ENCODE measurements at regions not wholly inside any gene's neighbourhood (a gene's known extent, or its start where the extent isn't known, plus 50 kb on each side); places are given as distances from the start of the nearest gene placed in this dataset.

DNA sequence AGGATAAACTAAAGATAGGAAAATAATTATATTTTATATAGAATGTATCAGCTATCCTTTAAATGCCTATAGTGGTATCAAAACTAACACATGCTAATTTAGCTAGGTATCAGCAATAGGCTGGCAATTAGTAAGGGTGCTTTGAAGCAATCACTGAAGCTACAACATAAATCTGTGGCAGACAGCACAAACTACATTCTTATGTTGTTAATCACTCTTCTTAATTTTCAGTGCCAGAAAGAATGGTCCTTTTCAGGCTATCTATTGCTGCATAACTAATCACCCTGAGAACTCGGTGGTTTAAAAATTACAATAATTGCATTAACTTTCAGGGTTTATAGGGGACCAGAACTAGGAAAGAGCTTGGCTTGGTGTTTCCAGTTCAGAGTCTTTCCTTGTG is 963.1 kb downstream of the EFNB2 start:
- no peak for DNase-seq

GRCh38 chr13:105569816-105570215 is 965.6 kb downstream of the EFNB2 start:
- DNase-seq, result no peak

GRCh38 chr13:105567951-105568525 is 967.4 kb downstream of the EFNB2 start:
- no peak for DNase-seq

DNA sequence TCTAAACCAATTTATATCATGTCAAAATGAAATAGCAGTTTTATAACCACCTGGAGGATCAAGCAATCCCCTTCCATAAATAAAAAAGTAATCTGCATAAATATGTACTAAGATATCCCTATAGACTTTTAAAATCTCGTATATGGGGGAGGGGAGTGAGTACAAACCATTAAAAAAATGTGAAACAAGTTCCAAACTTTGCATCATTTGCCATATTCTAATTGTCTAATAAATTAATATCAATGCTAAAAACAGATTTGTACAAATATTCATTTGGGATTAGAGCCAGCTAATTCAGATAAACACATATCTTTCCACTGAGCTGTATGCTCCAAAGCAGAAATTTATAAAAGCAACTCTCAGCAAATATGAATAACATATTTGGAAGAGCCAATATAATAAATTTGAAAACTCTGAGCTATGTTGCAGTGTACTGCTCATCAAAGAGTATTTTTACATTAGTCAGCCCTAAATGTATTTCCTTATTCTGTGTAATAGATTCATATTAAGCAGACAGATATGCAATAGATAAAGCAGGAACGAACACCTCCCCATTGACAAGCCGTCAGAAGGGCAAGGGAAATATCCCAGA is 970.2 kb downstream of the EFNB2 start:
- DNase-seq, result no peak

DNA sequence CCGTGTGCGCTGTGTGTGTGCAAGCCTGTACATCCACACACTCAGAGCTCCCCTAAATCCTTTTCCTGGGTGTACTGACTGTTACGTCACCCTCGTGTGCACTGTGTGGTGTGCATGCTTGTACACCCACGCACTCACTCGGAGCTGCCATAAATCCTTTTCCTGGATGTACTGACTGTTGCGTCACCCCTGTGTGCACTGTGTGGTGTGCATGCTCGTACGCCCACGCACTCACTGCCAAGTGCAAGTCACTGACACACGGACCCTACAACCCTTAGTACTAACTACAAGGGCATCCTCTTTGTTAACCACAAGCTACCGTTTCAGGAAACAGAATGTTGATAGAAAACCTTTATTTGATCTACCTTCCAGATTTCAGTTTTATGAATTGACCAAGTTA is 983.4 kb downstream of the EFNB2 start:
- no peak for DNase-seq

DNA sequence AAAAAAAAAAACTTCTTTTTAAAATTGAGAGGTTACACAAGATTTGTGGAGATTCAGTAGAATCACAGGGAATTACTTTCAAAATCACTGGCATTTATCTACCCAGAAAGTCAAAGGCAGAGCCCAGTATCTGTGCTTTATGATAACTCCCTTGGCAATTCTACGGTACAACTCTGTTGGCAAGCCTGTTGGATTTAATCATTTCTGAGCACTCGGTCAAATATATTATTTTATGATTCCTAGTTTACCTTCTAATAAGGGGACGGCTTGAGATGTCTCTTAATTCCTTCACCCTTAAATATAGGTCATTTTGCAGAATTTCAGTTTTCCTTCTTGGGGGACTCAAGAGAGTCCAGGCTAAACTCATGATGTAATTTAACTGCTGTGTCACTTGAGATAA is 987.6 kb downstream of the EFNB2 start:
- DNase-seq, result no peak

- DNase-seq, result no peak
These were observed 989.7 kb downstream of the EFNB2 start for GRCh38 chr13:105545811-105546210.

GRCh38 chr13:105543742-105544141 is 991.7 kb downstream of the EFNB2 start:
- no peak for DNase-seq

DNA sequence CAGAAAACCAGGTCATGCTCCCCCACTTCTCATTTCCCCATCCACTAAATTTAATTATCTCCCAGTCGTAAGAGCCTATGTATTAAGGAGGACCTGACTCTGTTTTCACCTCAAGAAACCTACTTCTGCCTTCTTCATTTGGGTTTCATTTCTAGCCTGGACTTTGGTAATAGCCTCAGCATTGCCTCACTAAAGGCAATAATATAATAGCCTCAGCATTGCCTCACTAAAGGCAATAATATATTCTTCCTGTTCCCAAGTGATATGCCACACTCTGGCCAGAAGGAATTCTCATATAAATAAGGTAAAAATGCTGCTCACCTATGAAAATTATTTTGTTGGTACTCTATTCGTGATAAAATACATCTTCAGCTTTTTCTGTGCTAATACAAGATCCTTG is 993.9 kb downstream of the EFNB2 start:
- no peak for DNase-seq

DNA sequence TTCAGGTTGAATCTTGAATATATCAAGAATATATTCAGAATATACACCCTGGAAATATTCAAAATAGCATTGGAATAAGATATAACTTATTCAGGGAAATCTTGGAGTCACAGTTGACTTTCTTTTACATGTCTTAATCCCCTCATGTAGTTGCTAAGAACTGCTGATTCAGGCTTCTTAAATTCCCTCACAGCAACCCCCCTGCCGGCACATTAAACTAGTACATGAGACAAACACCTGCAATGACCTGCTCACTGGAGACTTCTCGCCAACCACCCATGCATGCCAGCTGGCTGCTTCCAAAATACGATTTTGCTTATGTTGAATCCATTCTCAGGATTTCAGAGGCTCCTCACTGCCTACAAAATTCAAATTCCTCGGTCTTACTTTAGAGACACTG is 997.1 kb downstream of the EFNB2 start:
- no peak for DNase-seq

GRCh38 chr13:105537113-105537512 is 998.3 kb downstream of the EFNB2 start:
- no peak for DNase-seq

GRCh38 chr13:105530468-105530867 is 1005.0 kb downstream of the EFNB2 start:
- no peak for DNase-seq

- no peak for DNase-seq
These were observed 1008.3 kb downstream of the EFNB2 start for GRCh38 chr13:105527127-105527526.

GRCh38 chr13:105519771-105520170 is 1015.7 kb downstream of the EFNB2 start:
- no peak for DNase-seq

DNA sequence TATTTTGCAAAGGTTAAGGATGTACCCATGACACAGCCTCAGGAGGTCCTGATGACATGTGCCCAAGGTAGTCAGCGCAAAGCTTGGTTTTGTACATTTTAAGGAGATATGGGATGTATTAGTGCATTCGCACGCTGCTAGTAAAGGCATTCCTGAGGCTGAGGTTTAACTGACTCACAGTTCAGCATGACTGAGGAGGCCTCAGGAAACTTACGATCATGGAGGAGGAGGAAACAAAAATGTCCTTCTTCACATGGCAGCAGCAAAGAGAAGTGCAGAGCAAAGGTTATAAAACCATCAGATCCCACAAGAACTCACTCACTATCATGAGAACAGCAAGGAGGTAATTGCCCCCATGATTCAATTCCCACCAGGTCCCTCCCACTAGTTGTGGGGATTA is 1017.4 kb downstream of the EFNB2 start:
- DNase-seq, result no peak

DNA sequence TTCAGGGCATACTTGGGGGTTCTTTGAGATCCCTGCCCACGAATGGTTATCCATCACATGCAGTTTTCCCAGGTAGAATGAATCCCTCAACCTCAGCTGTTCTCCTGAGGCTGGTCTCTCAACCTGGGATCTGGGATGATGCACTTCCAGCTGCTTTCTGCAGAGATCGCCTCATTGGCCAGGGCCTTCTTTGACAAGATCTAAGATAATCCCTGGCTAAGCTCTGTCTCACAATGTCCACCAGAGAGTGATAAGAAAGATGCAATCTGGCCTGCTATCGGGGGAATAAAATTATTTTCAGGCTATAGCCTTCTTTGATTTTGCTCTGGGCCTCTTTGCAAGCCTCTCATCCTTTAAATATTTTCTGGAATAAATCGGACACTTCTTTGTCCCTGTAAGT is 1021.1 kb downstream of the EFNB2 start:
- DNase-seq, result no peak

GRCh38 chr13:105513448-105513847 is 1022.0 kb downstream of the EFNB2 start:
- DNase-seq, result no peak

DNA sequence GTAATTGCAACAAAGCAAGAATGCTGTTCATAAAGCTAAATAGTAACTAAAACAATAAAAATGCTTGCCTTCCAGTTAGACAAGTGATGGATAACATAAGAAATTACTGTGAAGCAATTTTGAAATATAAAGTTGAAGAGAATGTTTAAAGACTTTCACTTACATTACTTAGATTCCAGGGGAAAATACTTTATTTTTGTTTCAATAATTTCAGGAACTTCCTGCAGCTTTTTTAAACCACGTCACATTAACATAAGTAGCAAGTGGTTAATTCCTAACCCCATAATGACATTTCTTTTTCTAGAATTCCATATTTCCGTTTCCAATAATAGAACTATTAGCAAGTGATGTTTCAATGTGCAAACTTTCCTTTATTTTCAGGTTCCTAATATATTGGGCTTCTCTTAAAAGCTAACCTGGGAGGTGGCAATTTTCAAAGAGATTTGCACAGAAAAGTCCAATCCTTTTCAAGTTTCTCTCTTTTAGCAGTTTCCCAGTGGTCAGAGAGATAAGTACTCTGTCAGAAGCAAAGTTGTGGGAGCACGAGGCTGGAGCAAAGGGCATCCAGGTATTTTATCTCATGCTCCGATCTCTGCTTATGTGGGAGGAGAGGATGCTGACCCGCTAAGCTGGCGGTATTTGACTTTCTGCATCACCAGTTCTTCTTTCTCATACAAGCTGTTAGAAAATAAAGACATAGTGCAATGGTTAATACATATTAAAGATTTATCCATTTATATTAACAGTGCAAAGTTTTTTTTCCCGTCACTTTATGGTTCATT is 1025.3 kb downstream of the EFNB2 start:
- no peak for DNase-seq

GRCh38 chr13:105506463-105506862 is 1029.0 kb downstream of the EFNB2 start:
- DNase-seq, result no peak

DNA sequence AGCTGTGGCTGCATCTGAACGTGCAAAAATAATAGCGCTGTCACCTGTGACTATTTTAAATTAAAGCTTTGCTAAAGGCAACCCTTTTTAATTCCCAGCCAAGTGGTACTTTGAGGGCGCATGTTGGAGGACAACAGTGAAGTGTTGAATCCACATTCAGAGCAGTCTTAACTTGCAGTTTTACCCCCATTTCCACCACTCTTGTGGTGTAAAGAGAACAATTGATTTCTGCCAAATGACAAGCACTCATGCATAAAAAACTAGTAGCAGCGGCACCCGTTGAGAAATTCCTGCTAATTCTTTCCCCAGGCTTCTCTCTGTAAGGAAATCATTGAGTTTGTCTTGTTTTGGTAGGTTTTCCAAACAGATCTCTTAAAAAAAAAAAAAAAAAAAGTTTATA is 1033.3 kb downstream of the EFNB2 start:
- no peak for DNase-seq

DNA sequence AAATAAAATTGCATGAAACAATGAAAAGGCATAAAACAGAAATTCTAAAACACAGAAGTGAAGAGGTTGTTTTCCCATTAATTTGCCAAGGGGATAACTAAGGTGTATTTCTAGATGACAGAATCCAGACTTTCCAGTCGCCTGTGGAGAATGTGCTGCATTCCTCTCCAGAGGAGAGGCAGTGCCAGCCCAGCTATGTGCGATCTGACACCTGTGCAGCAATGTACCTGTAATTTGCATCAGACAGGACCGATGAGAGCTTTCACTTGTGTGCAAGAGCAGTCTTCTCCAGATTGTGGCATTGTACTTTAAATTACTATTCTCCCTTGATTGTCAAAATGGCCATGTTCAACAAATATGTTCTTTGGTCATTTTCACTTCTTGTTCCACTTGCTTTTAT is 1037.9 kb downstream of the EFNB2 start:
- DNase-seq, result no peak

DNA sequence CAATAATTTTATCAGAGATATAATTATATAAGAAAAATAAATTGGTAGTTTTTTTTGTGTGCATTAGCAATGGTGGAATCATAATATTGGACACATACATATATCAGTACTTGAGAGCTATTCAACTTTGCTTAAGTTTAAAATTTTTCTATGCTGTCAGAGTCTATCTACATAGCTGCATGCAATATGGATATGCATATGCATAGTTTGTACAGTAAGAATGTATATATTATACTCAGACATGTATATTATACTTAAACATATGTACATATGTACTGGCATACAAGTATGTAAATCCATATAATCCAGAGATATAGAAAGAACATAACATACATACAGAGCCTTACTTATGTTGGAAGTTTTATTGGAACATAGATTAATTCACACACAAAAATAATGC is 1043.2 kb downstream of the EFNB2 start:
- no peak for DNase-seq

GRCh38 chr13:105491345-105491744 is 1044.1 kb downstream of the EFNB2 start:
- no peak for DNase-seq

DNA sequence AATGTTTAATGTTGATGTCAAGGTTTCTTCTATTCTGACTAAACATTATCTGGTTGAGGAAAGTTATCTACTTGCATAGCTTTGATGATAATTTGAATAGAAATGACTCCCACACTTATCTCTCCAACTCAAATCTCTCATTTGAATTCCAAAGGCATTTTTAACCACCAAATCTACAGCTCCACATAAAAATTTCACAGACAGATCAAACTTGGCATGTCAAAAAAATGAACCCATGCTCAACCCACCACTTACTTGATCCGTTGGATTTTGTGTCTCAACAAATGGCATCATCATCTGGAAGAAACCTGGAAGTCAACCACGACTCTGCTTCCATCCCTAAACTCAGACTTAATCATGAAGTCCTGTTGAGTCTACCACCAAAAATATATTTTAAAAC is 1050.4 kb downstream of the EFNB2 start:
- no peak for DNase-seq
